ENCODE measurements at regions not wholly inside any gene's neighbourhood (a gene's known extent, or its start where the extent isn't known, plus 50 kb on each side); places are given as distances from the start of the nearest gene placed in this dataset.
"Not testable (repeated sequence)": the region's sequence is repeated elsewhere in the genome, so short reads cannot be mapped to it uniquely, and the experiment has no call there.

DNA sequence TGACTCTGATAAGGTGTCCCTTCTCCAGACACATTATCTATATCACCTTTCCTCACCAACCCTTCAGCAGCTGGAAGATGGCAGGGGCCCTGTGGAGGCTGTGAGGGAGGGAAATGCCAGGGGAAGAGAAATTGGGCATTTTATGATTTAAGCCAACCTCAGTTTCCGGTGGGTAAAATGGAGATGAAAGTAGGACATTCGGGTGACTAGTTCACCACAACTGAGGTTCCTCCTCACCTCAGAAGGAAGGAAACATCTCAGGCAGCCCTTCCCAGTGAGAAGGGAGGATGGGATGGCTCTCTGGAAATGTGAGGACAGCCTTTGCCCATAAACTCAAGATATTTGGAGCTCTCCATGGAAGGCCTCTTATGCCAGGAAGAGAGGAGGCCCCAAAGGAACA, 251.5 kb downstream of the MID1IP1 start:
- DNase-seq: no peak

DNA sequence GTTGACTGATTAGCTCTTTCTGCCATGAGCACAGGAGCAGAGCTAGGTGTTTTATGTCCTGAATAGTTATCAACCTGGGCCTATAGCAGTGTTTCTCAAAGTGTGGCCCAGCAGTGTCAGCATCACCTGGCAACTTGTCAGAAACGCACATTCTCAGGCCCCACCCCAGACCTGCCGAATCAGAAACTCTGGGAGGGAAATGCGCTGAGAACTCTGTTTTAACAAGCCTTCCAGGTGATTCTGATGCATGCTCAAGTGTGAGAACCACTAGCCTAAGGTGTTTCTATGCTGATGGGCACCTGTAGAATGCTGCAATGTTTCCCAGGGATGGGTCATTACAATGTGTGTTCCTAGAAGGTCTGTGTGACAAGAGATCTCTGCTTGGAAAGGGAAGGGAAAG, 257.5 kb downstream of the MID1IP1 start:
- DNase-seq: no peak

GRCh38 chrX:39059866-39060265, 258.6 kb downstream of the MID1IP1 start:
- no peak for DNase-seq

GRCh38 chrX:39063037-39063436, 261.8 kb downstream of the MID1IP1 start:
- no peak for DNase-seq

DNA sequence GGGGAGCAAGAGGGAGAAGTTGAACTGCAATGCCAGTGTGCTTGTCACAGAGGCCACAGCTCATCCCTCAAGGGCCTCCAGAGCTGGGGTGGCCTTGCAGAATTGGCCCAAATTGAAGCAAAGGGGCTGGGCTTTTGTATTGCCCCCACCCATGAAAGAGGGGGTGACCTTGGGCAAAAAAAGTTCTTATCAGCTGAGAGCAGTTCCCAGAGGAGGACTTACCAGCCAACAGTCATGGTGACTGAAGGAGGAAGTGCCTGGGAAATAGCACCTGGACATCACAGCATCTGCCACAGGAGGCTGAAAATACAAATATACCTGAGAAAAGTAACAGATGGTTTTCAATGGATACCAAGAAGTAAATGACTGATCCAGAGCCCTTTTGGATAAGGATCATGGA, 262.4 kb downstream of the MID1IP1 start:
- no peak for DNase-seq

DNA sequence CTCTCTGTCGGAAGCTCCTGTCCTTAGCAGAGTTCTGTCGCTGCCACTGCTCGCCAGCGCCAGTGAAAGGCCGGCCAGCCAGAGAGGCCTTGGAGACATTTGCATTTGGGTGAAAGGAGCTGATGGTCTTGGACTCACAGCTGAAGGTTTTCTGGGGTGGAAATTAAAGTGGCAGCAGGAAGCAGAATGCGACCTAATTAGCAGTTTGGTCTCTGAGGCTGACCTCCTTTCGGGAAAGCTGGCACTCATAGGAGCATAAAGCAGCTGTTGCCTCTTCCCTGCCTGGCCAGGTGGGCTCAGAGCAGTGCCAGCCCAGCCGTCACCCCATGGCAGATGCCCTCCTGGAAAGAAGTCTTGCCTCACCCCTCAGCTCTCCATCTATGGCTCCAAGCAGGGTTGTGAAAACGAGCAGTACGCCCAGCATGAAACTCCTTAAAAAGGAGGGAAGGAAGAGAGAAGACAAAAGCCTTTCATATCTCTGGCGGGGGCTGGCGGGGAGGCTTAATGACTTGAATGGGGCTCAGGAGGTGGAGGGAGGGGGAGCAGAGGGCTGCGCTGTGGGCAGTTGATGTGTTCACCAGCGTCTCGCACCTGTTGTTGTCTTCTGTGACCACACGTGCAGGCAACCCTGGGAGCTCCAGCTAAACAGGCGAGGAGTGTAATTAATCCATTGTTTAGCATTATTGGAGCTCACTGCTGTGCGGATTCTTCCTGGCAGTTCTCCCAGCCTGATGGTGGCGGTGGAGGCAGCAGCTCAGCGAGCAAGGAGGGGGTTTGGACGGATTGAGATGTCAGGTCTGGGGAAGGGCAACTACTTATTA, 264.0 kb downstream of the MID1IP1 start:
- DNase-seq: no peak

DNA sequence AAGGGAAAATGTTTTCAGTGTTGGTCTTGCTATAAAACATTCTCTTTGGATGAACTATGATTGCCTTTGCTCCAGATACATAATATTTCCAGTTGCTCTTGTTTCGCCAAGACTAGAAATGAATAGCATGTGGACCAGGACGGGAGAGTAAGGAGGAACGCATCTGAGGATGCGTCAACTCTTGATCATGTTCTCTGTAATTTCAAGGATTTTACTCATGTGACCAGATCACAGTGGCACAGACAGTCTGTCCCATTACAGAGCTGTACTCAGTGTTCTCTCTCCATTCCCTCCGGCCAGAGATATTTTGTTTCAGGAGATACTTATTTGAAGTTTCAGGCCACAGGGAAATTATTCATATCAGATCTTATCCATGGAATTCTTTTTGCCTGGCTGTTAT, 266.6 kb downstream of the MID1IP1 start:
- DNase-seq: no peak

GRCh38 chrX:39068634-39069033, 267.4 kb downstream of the MID1IP1 start:
- not testable (repeated sequence) for DNase-seq

DNA sequence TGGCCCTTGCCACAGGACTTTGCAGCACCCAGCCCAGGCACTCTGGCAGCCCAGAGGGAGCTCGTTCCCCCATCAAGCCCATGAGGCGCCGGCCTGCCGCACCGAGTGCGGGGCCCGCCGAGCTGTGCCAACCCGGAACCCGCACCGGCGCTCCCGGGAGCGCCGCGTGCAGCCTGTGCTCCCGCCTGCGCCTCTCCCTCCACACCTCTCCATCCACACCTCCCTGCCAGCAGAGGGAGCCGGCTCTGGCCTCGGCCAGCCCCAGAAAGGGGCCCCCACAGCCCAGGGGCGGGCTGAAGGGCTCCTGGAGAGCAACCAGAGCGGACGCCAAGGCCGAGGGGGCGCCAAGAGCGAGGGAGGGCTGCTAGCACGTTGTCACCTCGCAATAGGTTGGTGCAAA, 268.8 kb downstream of the MID1IP1 start:
- DNase-seq: no peak

- DNase-seq: no peak
These were observed 271.9 kb downstream of the MID1IP1 start for GRCh38 chrX:39073131-39073530.

DNA sequence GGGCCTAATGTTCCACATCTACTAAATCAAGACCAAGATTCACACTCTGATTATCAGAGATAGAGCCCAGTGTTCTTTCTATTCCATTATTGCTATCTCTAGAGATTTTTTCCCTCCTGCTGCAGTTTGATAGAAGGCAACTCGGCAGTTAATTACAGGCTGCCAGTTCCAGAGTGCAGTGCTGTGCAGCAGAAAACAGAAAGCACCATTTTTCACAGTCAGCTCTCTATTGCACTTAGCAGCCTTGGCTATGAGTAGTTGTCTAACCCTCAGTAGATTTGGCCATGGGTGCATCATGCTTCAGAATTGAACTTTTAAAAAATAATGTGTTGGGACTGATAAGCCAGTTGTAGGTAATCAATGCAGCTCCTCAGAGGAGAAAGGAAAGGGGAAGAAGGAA, 295.3 kb downstream of the MID1IP1 start:
- DNase-seq: no peak

DNA sequence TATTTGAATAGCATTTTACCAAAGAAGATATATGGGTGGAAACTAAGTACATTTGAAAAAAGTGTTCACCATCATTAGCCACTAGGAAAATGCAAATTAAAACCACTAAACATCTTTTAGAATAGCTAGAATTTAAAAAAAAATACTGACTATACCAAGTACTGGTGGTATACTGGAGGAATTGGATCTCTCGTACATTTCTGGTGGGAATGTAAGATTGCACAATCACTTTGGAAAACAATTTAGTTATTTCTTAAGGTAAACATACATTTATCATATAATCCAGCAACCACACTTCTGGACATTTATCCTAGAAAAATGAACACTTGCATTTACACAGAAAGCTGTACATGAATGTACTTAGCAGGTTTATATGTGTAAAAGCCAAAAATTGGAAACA, 303.5 kb downstream of the MID1IP1 start:
- DNase-seq: no peak

- no peak for DNase-seq
These were observed 310.9 kb downstream of the MID1IP1 start for GRCh38 chrX:39112143-39112542.

DNA sequence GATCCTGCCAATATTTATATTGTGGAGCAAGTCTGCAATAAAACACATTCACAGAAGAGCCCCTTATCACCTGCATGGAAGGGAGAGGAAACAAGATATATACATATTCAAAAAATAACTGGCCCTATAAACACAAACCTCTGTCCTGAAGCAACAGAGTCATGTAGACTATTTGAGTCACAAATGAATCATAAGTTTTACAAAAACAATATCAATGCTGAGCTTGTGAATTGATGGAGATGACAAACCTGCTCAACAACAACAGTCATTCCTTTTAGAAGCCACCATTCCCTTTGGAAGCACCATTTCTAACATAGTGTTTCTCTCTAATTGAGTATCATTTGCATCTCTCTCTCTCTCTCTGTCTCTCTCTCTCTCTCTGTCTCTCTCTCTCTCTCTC, 313.9 kb downstream of the MID1IP1 start:
- DNase-seq: no peak

DNA sequence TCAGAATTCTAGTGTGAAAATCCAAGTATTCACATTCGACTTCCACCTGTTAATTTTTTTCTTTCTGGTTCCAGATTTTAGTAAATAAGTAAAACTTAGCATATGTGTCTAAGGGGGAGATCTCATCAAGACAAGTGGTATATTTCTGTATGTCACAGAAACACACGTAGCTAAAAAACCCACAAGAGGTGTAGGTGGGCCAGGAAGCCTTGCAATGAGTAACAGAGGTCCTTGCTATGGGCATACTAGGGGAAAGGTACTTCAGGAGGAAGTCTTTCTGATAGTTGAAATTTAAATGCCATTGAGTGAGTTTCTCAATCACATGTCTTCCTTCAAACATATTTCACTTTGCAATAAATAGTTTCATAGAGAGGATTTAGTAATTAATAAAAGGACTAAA, 315.8 kb downstream of the MID1IP1 start:
- no peak for DNase-seq

GRCh38 chrX:39121903-39122302, 320.6 kb downstream of the MID1IP1 start:
- DNase-seq: no peak

GRCh38 chrX:39125834-39126233, 324.6 kb downstream of the MID1IP1 start:
- no peak for DNase-seq

DNA sequence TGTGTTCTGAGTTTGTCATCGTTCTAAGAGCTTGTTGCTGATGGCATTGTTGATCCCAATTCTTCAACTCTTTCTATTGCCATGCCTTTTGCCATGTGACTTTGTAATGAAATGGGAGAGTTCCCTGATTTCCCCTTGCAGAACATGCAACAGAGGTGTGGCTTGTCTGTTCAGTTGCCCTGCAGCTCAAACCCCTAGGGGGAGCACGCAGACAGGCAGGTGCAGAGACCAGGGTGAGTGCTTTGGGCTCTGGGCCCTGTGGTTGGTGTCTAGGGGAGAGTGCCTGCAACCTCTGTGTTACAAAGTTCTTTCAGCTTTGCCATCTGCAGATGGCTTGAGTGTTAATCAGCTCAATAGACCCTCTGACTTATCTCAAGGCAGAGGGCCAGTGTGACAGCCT, 332.7 kb downstream of the MID1IP1 start:
- DNase-seq: no peak

- no peak for DNase-seq
These were observed 336.2 kb downstream of the MID1IP1 start for GRCh38 chrX:39137363-39137954.

DNA sequence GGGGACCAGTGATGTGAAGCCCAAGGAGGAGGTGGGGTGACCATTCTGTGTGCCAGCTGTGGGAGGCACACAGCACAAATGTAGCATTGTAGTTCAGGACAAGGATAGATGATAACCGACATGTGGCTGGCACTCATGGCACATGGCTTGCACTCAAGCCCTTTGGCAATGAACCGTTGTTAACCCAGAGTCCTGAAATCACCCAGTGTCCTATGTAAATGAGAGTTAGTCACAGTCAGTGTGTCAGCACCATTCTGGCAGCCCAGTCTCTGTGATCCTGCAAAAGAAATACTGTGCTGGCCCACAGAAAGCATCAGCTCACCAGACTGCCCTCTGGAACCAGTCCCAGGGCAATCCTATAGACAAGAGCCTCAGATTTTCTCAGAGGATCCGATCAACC, 339.3 kb downstream of the MID1IP1 start:
- DNase-seq: no peak

GRCh38 chrX:39144323-39144722, 343.1 kb downstream of the MID1IP1 start:
- no peak for DNase-seq

GRCh38 chrX:39144956-39145355, 343.7 kb downstream of the MID1IP1 start:
- DNase-seq: no peak

- no peak for DNase-seq
These were observed 344.6 kb downstream of the MID1IP1 start for GRCh38 chrX:39145859-39146258.

GRCh38 chrX:39149761-39150160, 348.5 kb downstream of the MID1IP1 start:
- no peak for DNase-seq

- DNase-seq: no peak
These were observed 349.0 kb downstream of the MID1IP1 start for GRCh38 chrX:39150220-39150619.

Data from KG1 (cell line).